ENCODE measurements at regions not wholly inside any gene's neighbourhood (a gene's known extent, or its start where the extent isn't known, plus 50 kb on each side); places are given as distances from the start of the nearest gene placed in this dataset.

GRCh38 chr15:69644876-69645275, 192.3 kb downstream of the RPLP1 start:
- Histone ChIP-seq H3K27ac (no peak overlapping the region), H3K9me3 (ENCODE audit: severe bottlenecking) (peaks cover 3% of the 10 kb centered on the region), H3K36me3 (no peaks in the 10 kb centered on the region; the same call in 1 of the 2 replicates), H3K27me3 (ENCODE audit: insufficient read depth, low read depth, severe bottlenecking) (no peaks in the 10 kb centered on the region), H3K4me3 (ENCODE audit: low read depth, low read length) (no peak overlapping the region)
- TF ChIP-seq, protein P1, sequence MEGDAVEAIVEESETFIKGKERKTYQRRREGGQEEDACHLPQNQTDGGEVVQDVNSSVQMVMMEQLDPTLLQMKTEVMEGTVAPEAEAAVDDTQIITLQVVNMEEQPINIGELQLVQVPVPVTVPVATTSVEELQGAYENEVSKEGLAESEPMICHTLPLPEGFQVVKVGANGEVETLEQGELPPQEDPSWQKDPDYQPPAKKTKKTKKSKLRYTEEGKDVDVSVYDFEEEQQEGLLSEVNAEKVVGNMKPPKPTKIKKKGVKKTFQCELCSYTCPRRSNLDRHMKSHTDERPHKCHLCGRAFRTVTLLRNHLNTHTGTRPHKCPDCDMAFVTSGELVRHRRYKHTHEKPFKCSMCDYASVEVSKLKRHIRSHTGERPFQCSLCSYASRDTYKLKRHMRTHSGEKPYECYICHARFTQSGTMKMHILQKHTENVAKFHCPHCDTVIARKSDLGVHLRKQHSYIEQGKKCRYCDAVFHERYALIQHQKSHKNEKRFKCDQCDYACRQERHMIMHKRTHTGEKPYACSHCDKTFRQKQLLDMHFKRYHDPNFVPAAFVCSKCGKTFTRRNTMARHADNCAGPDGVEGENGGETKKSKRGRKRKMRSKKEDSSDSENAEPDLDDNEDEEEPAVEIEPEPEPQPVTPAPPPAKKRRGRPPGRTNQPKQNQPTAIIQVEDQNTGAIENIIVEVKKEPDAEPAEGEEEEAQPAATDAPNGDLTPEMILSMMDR (IDR thresholded peaks at IDR 0.05; ENCODE audit: low read depth, low read length), result no peak
- no peak for DNase-seq

- no peaks in the 10 kb centered on the region; the same call in 1 of the 2 replicates for H3K36me3 ChIP-seq
- H3K27ac ChIP-seq, result no peak overlapping the region
- H3K4me3 ChIP-seq (ENCODE audit: low read depth, low read length), result no peak overlapping the region
- TF ChIP-seq, protein P1 (IDR thresholded peaks at IDR 0.05; ENCODE audit: low read depth, low read length), result no peak
- no peaks in the 10 kb centered on the region for H3K27me3 ChIP-seq (ENCODE audit: insufficient read depth, low read depth, severe bottlenecking)
- DNase-seq, result no peak
- no peaks in the 10 kb centered on the region for H3K9me3 ChIP-seq (ENCODE audit: severe bottlenecking)
Measured at GRCh38 chr15:69647142-69647513, 194.5 kb downstream of the RPLP1 start.

DNA sequence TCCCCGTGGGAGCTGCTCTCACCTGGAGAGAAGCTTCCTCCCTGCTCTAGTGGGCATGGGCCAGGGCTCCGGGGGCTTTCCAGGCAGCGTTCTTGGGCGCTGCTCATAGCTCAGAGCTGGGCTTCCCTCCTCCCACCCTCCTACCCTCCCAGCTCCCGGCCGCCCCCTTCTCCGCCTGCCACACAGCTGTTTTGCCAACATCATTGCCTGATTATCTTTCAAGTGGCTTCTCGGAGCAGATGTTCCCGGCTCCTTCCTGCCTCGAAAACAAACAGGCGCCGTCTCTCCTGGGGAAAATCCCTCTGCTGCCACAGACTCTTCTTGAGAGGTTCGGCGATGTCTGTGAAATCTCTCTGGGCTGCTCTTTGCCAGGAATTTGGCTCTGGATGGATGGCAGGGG, 195.6 kb downstream of the RPLP1 start:
- no peak overlapping the region for H3K4me3 ChIP-seq (ENCODE audit: low read depth, low read length)
- H3K27me3 ChIP-seq (ENCODE audit: insufficient read depth, low read depth, severe bottlenecking), result no peaks in the 10 kb centered on the region
- H3K9me3 ChIP-seq (ENCODE audit: severe bottlenecking), result no peaks in the 10 kb centered on the region
- H3K36me3 ChIP-seq, result no peaks in the 10 kb centered on the region; the same call in 1 of the 2 replicates
- TF ChIP-seq, protein P1 (IDR thresholded peaks at IDR 0.05; ENCODE audit: low read depth, low read length), result no peak
- H3K27ac ChIP-seq, result no peak overlapping the region
- DNase-seq, result no peak

GRCh38 chr15:69648775-69649735, 196.4 kb downstream of the RPLP1 start:
- DNase-seq, result no peak
- TF ChIP-seq, protein P1 (IDR thresholded peaks at IDR 0.05; ENCODE audit: low read depth, low read length), result no peak
- H3K9me3 ChIP-seq (ENCODE audit: severe bottlenecking), result no peaks in the 10 kb centered on the region
- no peaks in the 10 kb centered on the region; the same call in 1 of the 2 replicates for H3K36me3 ChIP-seq
- H3K4me3 ChIP-seq (ENCODE audit: low read depth, low read length), result no peak overlapping the region
- no peaks in the 10 kb centered on the region for H3K27me3 ChIP-seq (ENCODE audit: insufficient read depth, low read depth, severe bottlenecking)
- H3K27ac ChIP-seq, result no peak overlapping the region

- no peaks in the 10 kb centered on the region for H3K27me3 ChIP-seq (ENCODE audit: insufficient read depth, low read depth, severe bottlenecking)
- TF ChIP-seq, protein P1 (IDR thresholded peaks at IDR 0.05; ENCODE audit: low read depth, low read length), result no peak
- no peak for DNase-seq
Measured at GRCh38 chr15:69652293-69652692, 199.7 kb downstream of the RPLP1 start.

More at GRCh38 chr15:69652293-69652692, 199.7 kb downstream of the RPLP1 start:
- H3K9me3 ChIP-seq (ENCODE audit: severe bottlenecking), result no peaks in the 10 kb centered on the region
- no peak overlapping the region for H3K4me3 ChIP-seq (ENCODE audit: low read depth, low read length)
- H3K36me3 ChIP-seq, result no peaks in the 10 kb centered on the region; the same call in 1 of the 2 replicates
- no peak overlapping the region for H3K27ac ChIP-seq

All from WERI-Rb-1 (cell line).